GM12801 (cell line): ENCODE measurements at regions not wholly inside any gene's neighbourhood (a gene's known extent, or its start where the extent isn't known, plus 50 kb on each side); places are given as distances from the start of the nearest gene placed in this dataset.

Experiments used
- CTCF ChIP-seq: IDR thresholded peaks from one replicate; pipeline ENCODE4 v1.5.1; 2011; ENCODE audit warnings: control low read depth; ENCODE audit not compliant: insufficient read length; ENCODE audit errors: extremely low read depth

- no peak for TF ChIP-seq CTCF
These were observed 249.8 kb upstream of the UBASH3B start for GRCh38 chr11:122405547-122406341.

GRCh38 chr11:122404571-122404970 is 251.0 kb upstream of the UBASH3B start:
- no peak for TF ChIP-seq CTCF

- no peak for TF ChIP-seq CTCF
These were observed 256.1 kb upstream of the UBASH3B start for GRCh38 chr11:122399375-122399774.

- no peak for TF ChIP-seq CTCF
These were observed 256.7 kb upstream of the UBASH3B start for GRCh38 chr11:122398851-122399250.

- TF ChIP-seq CTCF = no peak
These were observed 257.4 kb upstream of the UBASH3B start for GRCh38 chr11:122398167-122398566.

GRCh38 chr11:122395282-122395681 is 260.2 kb upstream of the UBASH3B start:
- no peak for TF ChIP-seq CTCF

GRCh38 chr11:122394313-122394712 is 261.2 kb upstream of the UBASH3B start:
- no peak for TF ChIP-seq CTCF
